Stimulated activated CD4-positive, alpha-beta T cell treated with anti-CD3 and anti-CD28 coated beads, Interleukin-12 subunit alpha, Interleukin-12 subunit beta, amount 100 ng/mL, for 4 hours (primary cell): ENCODE measurements at regions not wholly inside any gene's neighbourhood (a gene's known extent, or its start where the extent isn't known, plus 50 kb on each side); places are given as distances from the start of the nearest gene placed in this dataset.

Experiments used
- DNase-seq: peaks from one replicate; pipeline ENCODE4 v3.0.0-alpha.2; 2020

- DNase-seq, result no peak
Observed at GRCh38 chr17:77507111-77507885, 366.5 kb downstream of the SEC14L1 start.

- DNase-seq, result no peak
Observed at GRCh38 chr17:77508047-77508715, 367.4 kb downstream of the SEC14L1 start.

GRCh38 chr17:77509089-77509488, 368.3 kb downstream of the SEC14L1 start:
- no peak for DNase-seq

- DNase-seq, result no peak
Observed at GRCh38 chr17:77509599-77509998, 368.8 kb downstream of the SEC14L1 start.

GRCh38 chr17:77510133-77510796, 369.5 kb downstream of the SEC14L1 start:
- no peak for DNase-seq

GRCh38 chr17:77511514-77512061, 370.8 kb downstream of the SEC14L1 start:
- no peak for DNase-seq

GRCh38 chr17:77512062-77512946, 371.5 kb downstream of the SEC14L1 start:
- no peak for DNase-seq

- DNase-seq, result no peak
Observed at GRCh38 chr17:77513045-77513444, 372.3 kb downstream of the SEC14L1 start.

- DNase-seq, result no peak
Observed at GRCh38 chr17:77515227-77515626, 374.5 kb downstream of the SEC14L1 start.

GRCh38 chr17:77516902-77517301, 376.1 kb downstream of the SEC14L1 start:
- no peak for DNase-seq

- no peak for DNase-seq
Observed at GRCh38 chr17:77521076-77521475, 380.3 kb downstream of the SEC14L1 start.

GRCh38 chr17:77523540-77523939, 382.8 kb downstream of the SEC14L1 start:
- no peak for DNase-seq

- no peak for DNase-seq
Observed at GRCh38 chr17:77526259-77526711, 385.5 kb downstream of the SEC14L1 start.

GRCh38 chr17:77526728-77527350, 386.1 kb downstream of the SEC14L1 start:
- DNase-seq, result no peak

GRCh38 chr17:77527409-77527808, 386.6 kb downstream of the SEC14L1 start:
- DNase-seq, result no peak

- no peak for DNase-seq
Observed at GRCh38 chr17:77527836-77528505, 387.2 kb downstream of the SEC14L1 start.

GRCh38 chr17:77528516-77529327, 388.0 kb downstream of the SEC14L1 start:
- peak; percentile 41 for DNase-seq

GRCh38 chr17:77529328-77529650, 388.5 kb downstream of the SEC14L1 start:
- DNase-seq, result no peak

- DNase-seq, result no peak
Observed at GRCh38 chr17:77530591-77530990, 389.8 kb downstream of the SEC14L1 start.

- no peak for DNase-seq
Observed at GRCh38 chr17:77531002-77531401, 390.2 kb downstream of the SEC14L1 start.

GRCh38 chr17:77531641-77532040, 390.9 kb downstream of the SEC14L1 start:
- DNase-seq, result no peak
